Neural cell (in vitro differentiated cells): ENCODE measurements at regions not wholly inside any gene's neighbourhood (a gene's known extent, or its start where the extent isn't known, plus 50 kb on each side); places are given as distances from the start of the nearest gene placed in this dataset.

Experiments used
- H2AFZ ChIP-seq: fragments of 200-600, 300-800 bp; sonication (generic), shearing (Covaris generic); 2 replicates; pipeline ENCODE4 v1.6.0; 2014; ENCODE audit warnings: low read depth, mild to moderate bottlenecking, antibody characterized with exemption, low read length, moderate library complexity
- H3F3A ChIP-seq: fragments of 200-600 bp; shearing (Covaris generic); 2 replicates; pipeline ENCODE4 v1.6.1; 2016; ENCODE audit warnings: mild to moderate bottlenecking, moderate library complexity, mixed read lengths, antibody characterized with exemption, low read length; ENCODE audit not compliant: insufficient read depth, poor library complexity, severe bottlenecking
- H3K27ac ChIP-seq: fragments of 200-600, 300-800 bp; sonication (generic), shearing (Covaris generic); 2 replicates; pipeline ENCODE4 v1.5.1; 2014; ENCODE audit warnings: mild to moderate bottlenecking, low read length, moderate library complexity
- H3K27me3 ChIP-seq: fragments of 300-800, 200-600 bp; sonication (generic), shearing (Covaris generic); 2 replicates; pipeline ENCODE4 v1.6.0; 2014; ENCODE audit warnings: mild to moderate bottlenecking, low read depth, low read length, moderate library complexity; ENCODE audit not compliant: insufficient read depth
- H3K36me3 ChIP-seq: fragments of 300-800, 200-600 bp; sonication (generic), shearing (Covaris generic); 2 replicates; pipeline ENCODE4 v1.5.1; 2014; ENCODE audit warnings: mild to moderate bottlenecking, antibody characterized with exemption, low read length, moderate library complexity; ENCODE audit not compliant: insufficient read depth
- H3K4me2 ChIP-seq: fragments of 300-800, 200-600 bp; sonication (generic), shearing (Covaris generic); 2 replicates; pipeline ENCODE4 v1.6.0; 2014; ENCODE audit warnings: mild to moderate bottlenecking, low read length
- H3K4me3 ChIP-seq: fragments of 300-800, 200-600 bp; sonication (generic), shearing (Covaris generic); 2 replicates; pipeline ENCODE4 v1.5.1; 2014; ENCODE audit warnings: mild to moderate bottlenecking, low read length, moderate library complexity
- H3K79me2 ChIP-seq: fragments of 200-600 bp; shearing (Covaris generic); replicated peaks from 2 replicates; pipeline ENCODE4 v1.6.0; 2014; ENCODE audit warnings: mild to moderate bottlenecking, low read length, moderate library complexity; ENCODE audit not compliant: insufficient read depth
- H3K9ac ChIP-seq: fragments of 300-800, 200-600 bp; sonication (generic), shearing (Covaris generic); 2 replicates; pipeline ENCODE4 v1.6.1; 2016; ENCODE audit warnings: mild to moderate bottlenecking, low read length, mixed read lengths
- H3K9me2 ChIP-seq: fragments of 200-600 bp; shearing (Covaris generic); 2 replicates; pipeline ENCODE4 v1.6.1; 2016; ENCODE audit warnings: mild to moderate bottlenecking, low read length, mixed read lengths; ENCODE audit not compliant: insufficient read depth
- H3K9me3 ChIP-seq: fragments of 200-600, 300-800 bp; sonication (generic), shearing (Covaris generic); 2 replicates; pipeline ENCODE4 v1.6.1; 2016; ENCODE audit warnings: mild to moderate bottlenecking, mixed run types, low read length, moderate library complexity, mixed read lengths
- H4K20me1 ChIP-seq: fragments of 200-600 bp; shearing (Covaris generic); 2 replicates; pipeline ENCODE4 v1.6.1; 2016; ENCODE audit warnings: mild to moderate bottlenecking, mixed run types; ENCODE audit not compliant: insufficient read depth
- EP300 ChIP-seq: fragments of 450-650 bp; conservative IDR thresholded peaks from 2 replicates; pipeline ENCODE4 v1.6.1; 2014; ENCODE audit warnings: antibody characterized with exemption, mild to moderate bottlenecking, moderate library complexity; ENCODE audit not compliant: poor library complexity, severe bottlenecking
- EZH2 ChIP-seq: fragments of 200-600, 300-800 bp; shearing (Covaris generic), sonication (generic); IDR thresholded peaks from 2 replicates; pipeline ENCODE4 v1.6.1; 2014; ENCODE audit warnings: antibody characterized with exemption, low read length, borderline replicate concordance, mild to moderate bottlenecking; ENCODE audit not compliant: insufficient read depth, poor library complexity, severe bottlenecking
- MXI1 ChIP-seq: fragments of 450-650 bp; conservative IDR thresholded peaks from 2 replicates; pipeline ENCODE4 v1.6.1; 2014; ENCODE audit warnings: antibody characterized with exemption, mild to moderate bottlenecking; ENCODE audit not compliant: poor library complexity, severe bottlenecking
- POLR2AphosphoS5 ChIP-seq: IDR thresholded peaks from 2 replicates; pipeline ENCODE4 v1.6.1; 2012
- RAD21 ChIP-seq: fragments of 450-650 bp; conservative IDR thresholded peaks from 2 replicates; pipeline ENCODE4 v1.6.1; 2014; ENCODE audit warnings: antibody characterized with exemption, mild to moderate bottlenecking, moderate library complexity
- REST ChIP-seq: IDR thresholded peaks from 2 replicates; pipeline ENCODE4 v1.6.1; 2012; ENCODE audit warnings: borderline replicate concordance
- SMC3 ChIP-seq: fragments of 450-650 bp; conservative IDR thresholded peaks from 2 replicates; pipeline ENCODE4 v1.6.1; 2014; ENCODE audit warnings: antibody characterized with exemption, mild to moderate bottlenecking, moderate library complexity; ENCODE audit not compliant: poor library complexity
- TAF1 ChIP-seq: IDR thresholded peaks from 2 replicates; pipeline ENCODE4 v1.6.1; 2012; ENCODE audit warnings: low read depth
- TF ChIP-seq, protein P1 (sequence below): fragments of 450-650 bp; IDR thresholded peaks from 2 replicates; pipeline ENCODE4 v1.5.1; 2014; ENCODE audit warnings: antibody characterized with exemption, mild to moderate bottlenecking, moderate library complexity; ENCODE audit not compliant: poor library complexity, severe bottlenecking

DNA sequence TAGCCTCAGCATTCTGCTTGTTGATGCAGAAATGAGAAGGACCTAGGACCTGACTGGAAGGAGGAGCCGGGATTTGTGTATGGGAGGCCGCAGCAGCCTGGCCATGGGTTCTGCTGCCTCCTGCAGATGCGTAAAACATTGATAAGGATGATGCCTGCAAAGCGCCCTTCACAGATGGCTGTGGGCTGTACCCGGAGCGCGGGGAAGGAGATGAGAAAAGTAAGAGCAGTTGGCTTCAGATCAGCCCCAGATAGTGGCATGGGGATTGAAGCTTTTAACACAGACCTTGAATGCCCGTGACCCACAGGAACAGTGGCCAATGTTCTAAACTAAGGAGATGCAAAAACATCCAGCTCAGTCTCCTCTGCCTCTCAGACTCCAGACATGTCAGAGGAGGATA, 136.4 kb upstream of the KCNG1 start:
- H3K9me3 ChIP-seq = no peaks in the 10 kb centered on the region
- H3K9ac ChIP-seq = no peak overlapping the region
- no peak overlapping the region for H3K27ac ChIP-seq
- no peak overlapping the region for H3K4me3 ChIP-seq
- TF ChIP-seq MXI1 (no peak), POLR2AphosphoS5 (no peak), RAD21 (no peak), SMC3 (no peak), EP300 (no peak), TAF1 (no peak), EZH2 (no peak)
- TF ChIP-seq, protein P1, sequence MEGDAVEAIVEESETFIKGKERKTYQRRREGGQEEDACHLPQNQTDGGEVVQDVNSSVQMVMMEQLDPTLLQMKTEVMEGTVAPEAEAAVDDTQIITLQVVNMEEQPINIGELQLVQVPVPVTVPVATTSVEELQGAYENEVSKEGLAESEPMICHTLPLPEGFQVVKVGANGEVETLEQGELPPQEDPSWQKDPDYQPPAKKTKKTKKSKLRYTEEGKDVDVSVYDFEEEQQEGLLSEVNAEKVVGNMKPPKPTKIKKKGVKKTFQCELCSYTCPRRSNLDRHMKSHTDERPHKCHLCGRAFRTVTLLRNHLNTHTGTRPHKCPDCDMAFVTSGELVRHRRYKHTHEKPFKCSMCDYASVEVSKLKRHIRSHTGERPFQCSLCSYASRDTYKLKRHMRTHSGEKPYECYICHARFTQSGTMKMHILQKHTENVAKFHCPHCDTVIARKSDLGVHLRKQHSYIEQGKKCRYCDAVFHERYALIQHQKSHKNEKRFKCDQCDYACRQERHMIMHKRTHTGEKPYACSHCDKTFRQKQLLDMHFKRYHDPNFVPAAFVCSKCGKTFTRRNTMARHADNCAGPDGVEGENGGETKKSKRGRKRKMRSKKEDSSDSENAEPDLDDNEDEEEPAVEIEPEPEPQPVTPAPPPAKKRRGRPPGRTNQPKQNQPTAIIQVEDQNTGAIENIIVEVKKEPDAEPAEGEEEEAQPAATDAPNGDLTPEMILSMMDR = no peak
- H3K36me3 ChIP-seq = no peaks in the 10 kb centered on the region
- H4K20me1 ChIP-seq = no peaks in the 10 kb centered on the region
- H3K4me2 ChIP-seq = no peak overlapping the region
- no peaks in the 10 kb centered on the region for H3K27me3 ChIP-seq
- H2AFZ ChIP-seq = no peak overlapping the region
- H3K79me2 ChIP-seq = no peaks in the 10 kb centered on the region
- H3K9me2 ChIP-seq = no peaks in the 10 kb centered on the region
- H3F3A ChIP-seq = no peaks in the 10 kb centered on the region

- Histone ChIP-seq H3K27ac (peak overlapping the region; percentile 83), H3K4me2 (no peak overlapping the region), H3K4me3 (no peak overlapping the region), H3K9me2 (no peaks in the 10 kb centered on the region), H3K27me3 (no peaks in the 10 kb centered on the region), H3K79me2 (no peaks in the 10 kb centered on the region), H2AFZ (no peak overlapping the region), H3K36me3 (no peaks in the 10 kb centered on the region), H3F3A (no peaks in the 10 kb centered on the region), H4K20me1 (no peaks in the 10 kb centered on the region), H3K9ac (no peak overlapping the region), H3K9me3 (no peaks in the 10 kb centered on the region)
- no peak for TF ChIP-seq POLR2AphosphoS5
- TF ChIP-seq SMC3 = no peak
These were observed 135.3 kb upstream of the KCNG1 start for GRCh38 chr20:51158226-51158625.

GRCh38 chr20:51156041-51156982, 133.4 kb upstream of the KCNG1 start:
- Histone ChIP-seq H3F3A (no peaks in the 10 kb centered on the region), H3K36me3 (no peaks in the 10 kb centered on the region), H3K79me2 (no peaks in the 10 kb centered on the region), H3K27ac (peak overlapping the region; percentile 83), H3K4me2 (no peak overlapping the region), H3K4me3 (peak overlapping the region; percentile 25), H3K9me3 (no peaks in the 10 kb centered on the region), H3K27me3 (no peaks in the 10 kb centered on the region), H3K9me2 (no peaks in the 10 kb centered on the region), H4K20me1 (no peaks in the 10 kb centered on the region), H2AFZ (no peak overlapping the region), H3K9ac (peak overlapping the region; percentile 39)
- TF ChIP-seq TAF1 = no peak
- TF ChIP-seq MXI1 = no peak
- TF ChIP-seq SMC3 = no peak
- TF ChIP-seq EZH2 = no peak
- TF ChIP-seq RAD21 = peak; percentile 32
- peak; percentile 85 for TF ChIP-seq EP300
- peak; percentile 75 for TF ChIP-seq POLR2AphosphoS5
- TF ChIP-seq, protein P1 = no peak
- TF ChIP-seq REST = peak; percentile 74
